SK-N-MC (cell line): ENCODE measurements at regions not wholly inside any gene's neighbourhood (a gene's known extent, or its start where the extent isn't known, plus 50 kb on each side); places are given as distances from the start of the nearest gene placed in this dataset.

Source experiments
- EZH2 ChIP-seq: fragments of 200-600 bp; sonication (generic); IDR thresholded peaks from one replicate; pipeline ENCODE4 v1.6.1; 2017; ENCODE audit warnings: antibody characterized with exemption
- POLR2AphosphoS5 ChIP-seq: IDR thresholded peaks from 2 replicates; pipeline ENCODE4 v1.6.1; 2012; ENCODE audit warnings: mild to moderate bottlenecking, low read depth, low read length, borderline replicate concordance

DNA sequence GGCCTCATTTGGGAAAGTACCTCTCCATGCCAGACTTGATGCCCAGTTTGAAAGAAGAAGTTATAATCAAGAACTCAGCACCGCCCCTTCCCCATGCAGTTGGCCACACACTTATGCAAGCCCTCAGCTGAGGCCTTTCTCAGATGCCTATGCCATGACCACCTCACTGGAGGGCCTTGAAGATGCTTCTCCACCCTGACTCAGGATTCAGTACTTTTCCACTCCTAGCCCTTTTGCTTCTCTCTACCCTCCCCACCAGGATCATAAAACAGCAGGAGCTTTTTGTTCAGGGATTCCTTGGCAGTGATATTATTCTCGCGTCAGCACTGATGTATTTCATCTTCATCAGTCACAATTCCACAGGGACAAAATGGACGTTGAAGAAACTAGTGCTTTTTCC, 313.5 kb downstream of the PYDC2 start:
- TF ChIP-seq EZH2 (no peak), POLR2AphosphoS5 (peak; percentile 37; the same call in 1 of the 2 replicates)
